Lower lobe of right lung (tissue), 2 donors: ENCODE measurements at regions not wholly inside any gene's neighbourhood (a gene's known extent, or its start where the extent isn't known, plus 50 kb on each side); places are given as distances from the start of the nearest gene placed in this dataset.

Experiments used
- ATAC-seq, 2 donors: fragments of 200-7000 bp; cut with Tn5 transposase; one replicate each; pipeline ENCODE4 v1.9.1; 2020 to 2022; ENCODE audit warnings: mild to moderate bottlenecking in 2 of 2, moderate library complexity in 2 of 2
- DNase-seq: peaks from one replicate; pipeline ENCODE4 v3.0.0-alpha.2; 2020
- H3K27ac ChIP-seq: fragments of 200-600 bp; one replicate; pipeline ENCODE4 v1.8.0; 2022
- H3K27me3 ChIP-seq: fragments of 200-600 bp; one replicate; pipeline ENCODE4 v1.8.0; 2022; ENCODE audit warnings: low read depth
- H3K36me3 ChIP-seq: fragments of 200-600 bp; one replicate; pipeline ENCODE4 v1.8.0; 2022; ENCODE audit warnings: mild to moderate bottlenecking
- H3K4me1 ChIP-seq: fragments of 200-600 bp; one replicate; pipeline ENCODE4 v1.8.0; 2022
- H3K4me3 ChIP-seq: fragments of 200-600 bp; one replicate; pipeline ENCODE4 v1.8.0; 2022; ENCODE audit warnings: mild to moderate bottlenecking
- H3K9me3 ChIP-seq: fragments of 200-600 bp; one replicate; pipeline ENCODE4 v1.8.0; 2022
- CTCF ChIP-seq: fragments of 200-600 bp; IDR thresholded peaks from one replicate; pipeline ENCODE4 v1.8.0; 2022; ENCODE audit warnings: antibody characterized with exemption, mild to moderate bottlenecking
- intact Hi-C: fragments of 100-400 bp; cut with DNase I; formaldehyde crosslinking; loops from one replicate; pipeline ENCODE4 v1.11.0; 2022
- donor health status: DM: no; HTN: yes; CAD: no; lungs with severe emphysema.

GRCh38 chr20:63134201-63134612 is 81.7 kb downstream of the YTHDF1 start:
- Histone ChIP-seq H3K9me3 (no peaks in the 10 kb centered on the region), H3K4me3 (no peak overlapping the region), H3K36me3 (no peaks in the 10 kb centered on the region), H3K27me3 (peaks cover 15% of the 10 kb centered on the region), H3K4me1 (no peaks in the 10 kb centered on the region), H3K27ac (no peak overlapping the region)
- intact Hi-C loops: no loop called here
- TF ChIP-seq CTCF: no peak
- ATAC-seq: no peak
- peak; percentile 32 for DNase-seq

DNA sequence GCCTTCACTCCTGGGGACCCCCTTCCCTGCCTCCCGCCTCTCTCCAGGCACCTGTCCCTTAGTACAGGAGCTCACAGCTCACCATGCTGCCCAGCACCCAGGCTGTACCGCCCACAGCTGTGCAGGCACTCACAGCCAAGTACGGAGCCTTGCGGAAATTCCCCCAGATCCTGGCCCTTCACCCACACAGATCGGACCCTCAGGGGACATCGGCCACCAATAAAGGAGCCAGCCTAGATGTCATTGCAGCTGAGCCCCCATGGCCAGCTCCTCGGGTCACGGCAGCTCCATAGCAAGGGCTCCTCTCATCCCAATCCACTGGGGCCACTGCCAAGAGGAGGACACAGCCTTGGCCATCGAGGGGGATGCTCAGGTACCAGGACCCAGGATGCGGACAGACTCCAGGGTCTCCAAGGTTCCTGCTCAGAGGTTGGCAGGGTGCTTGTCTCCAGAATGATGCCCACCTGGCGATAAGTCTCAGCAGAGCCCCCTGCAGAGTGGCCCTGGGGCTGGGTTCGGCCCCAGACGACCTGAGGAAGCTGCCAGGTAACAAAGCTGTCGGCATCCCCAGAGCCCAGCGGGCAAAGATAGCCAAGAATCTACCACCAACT is 82.3 kb downstream of the YTHDF1 start:
- peaks cover 10% of the 10 kb centered on the region for H3K27me3 ChIP-seq
- DNase-seq: peak; percentile 19

GRCh38 chr20:63132715-63133471 is 83.0 kb downstream of the YTHDF1 start:
- ATAC-seq: peak in 1 of 2 donors; percentile 14
- H3K27me3 ChIP-seq: peaks cover 10% of the 10 kb centered on the region

More for the DNA sequence above, 82.3 kb downstream of the YTHDF1 start:
- no peaks in the 10 kb centered on the region for H3K4me1 ChIP-seq
- H3K4me3 ChIP-seq: no peak overlapping the region
- H3K27ac ChIP-seq: no peak overlapping the region
- no peak for TF ChIP-seq CTCF
- intact Hi-C loops: no loop called here
- no peak for ATAC-seq
- no peaks in the 10 kb centered on the region for H3K36me3 ChIP-seq
- H3K9me3 ChIP-seq: no peaks in the 10 kb centered on the region

GRCh38 chr20:63132131-63132714 is 83.7 kb downstream of the YTHDF1 start:
- Histone ChIP-seq H3K4me3 (no peak overlapping the region), H3K27ac (no peak overlapping the region), H3K36me3 (no peaks in the 10 kb centered on the region), H3K9me3 (no peaks in the 10 kb centered on the region), H3K27me3 (peaks cover 10% of the 10 kb centered on the region), H3K4me1 (no peaks in the 10 kb centered on the region)
- TF ChIP-seq CTCF: no peak
- ATAC-seq (no peak), DNase-seq (peak; percentile 25)
- intact Hi-C loops: no loop called here

More at GRCh38 chr20:63132715-63133471, 83.0 kb downstream of the YTHDF1 start:
- intact Hi-C loops: no loop called here
- H3K36me3 ChIP-seq: no peaks in the 10 kb centered on the region
- H3K9me3 ChIP-seq: no peaks in the 10 kb centered on the region
- DNase-seq: peak; percentile 41
- H3K27ac ChIP-seq: no peak overlapping the region
- no peaks in the 10 kb centered on the region for H3K4me1 ChIP-seq
- no peak overlapping the region for H3K4me3 ChIP-seq
- no peak for TF ChIP-seq CTCF

GRCh38 chr20:63130658-63131577 is 85.0 kb downstream of the YTHDF1 start:
- peaks cover 15% of the 10 kb centered on the region for H3K27me3 ChIP-seq
- DNase-seq: peak; percentile 25
- intact Hi-C loops: no loop called here

More at GRCh38 chr20:63130658-63131577, 85.0 kb downstream of the YTHDF1 start:
- Histone ChIP-seq H3K4me3 (no peak overlapping the region), H3K9me3 (no peaks in the 10 kb centered on the region), H3K4me1 (no peaks in the 10 kb centered on the region), H3K36me3 (no peaks in the 10 kb centered on the region), H3K27ac (no peak overlapping the region)
- no peak for TF ChIP-seq CTCF
- ATAC-seq: no peak
